Lower lobe of right lung (tissue), 2 donors: ENCODE measurements at regions not wholly inside any gene's neighbourhood (a gene's known extent, or its start where the extent isn't known, plus 50 kb on each side); places are given as distances from the start of the nearest gene placed in this dataset.

Experiments
- ATAC-seq, 2 donors: fragments of 200-7000 bp; cut with Tn5 transposase; one replicate each; pipeline ENCODE4 v1.9.1; 2020 to 2022; ENCODE audit warnings: mild to moderate bottlenecking in 2 of 2, moderate library complexity in 2 of 2
- DNase-seq: peaks from one replicate; pipeline ENCODE4 v3.0.0-alpha.2; 2020
- H3K27ac ChIP-seq: fragments of 200-600 bp; one replicate; pipeline ENCODE4 v1.8.0; 2022
- H3K27me3 ChIP-seq: fragments of 200-600 bp; one replicate; pipeline ENCODE4 v1.8.0; 2022; ENCODE audit warnings: low read depth
- H3K36me3 ChIP-seq: fragments of 200-600 bp; one replicate; pipeline ENCODE4 v1.8.0; 2022; ENCODE audit warnings: mild to moderate bottlenecking
- H3K4me1 ChIP-seq: fragments of 200-600 bp; one replicate; pipeline ENCODE4 v1.8.0; 2022
- H3K4me3 ChIP-seq: fragments of 200-600 bp; one replicate; pipeline ENCODE4 v1.8.0; 2022; ENCODE audit warnings: mild to moderate bottlenecking
- H3K9me3 ChIP-seq: fragments of 200-600 bp; one replicate; pipeline ENCODE4 v1.8.0; 2022
- CTCF ChIP-seq: fragments of 200-600 bp; IDR thresholded peaks from one replicate; pipeline ENCODE4 v1.8.0; 2022; ENCODE audit warnings: antibody characterized with exemption, mild to moderate bottlenecking
- intact Hi-C: fragments of 100-400 bp; cut with DNase I; formaldehyde crosslinking; loops from one replicate; pipeline ENCODE4 v1.11.0; 2022
- donor health status: DM: no; HTN: yes; CAD: no; lungs with severe emphysema.

GRCh38 chr1:75673885-75674284 is 50.6 kb upstream of the ACADM start:
- no peak for DNase-seq
- H3K36me3 ChIP-seq, result no peaks in the 10 kb centered on the region
- H3K27me3 ChIP-seq, result no peaks in the 10 kb centered on the region
- ATAC-seq, result no peak
- H3K4me3 ChIP-seq, result no peak overlapping the region
- no peaks in the 10 kb centered on the region for H3K4me1 ChIP-seq
- intact Hi-C loops, result no loop called here
- no peak overlapping the region for H3K27ac ChIP-seq
- TF ChIP-seq CTCF, result no peak
- H3K9me3 ChIP-seq, result no peaks in the 10 kb centered on the region
